Activated CD4-positive, alpha-beta T cell treated with anti-CD3 and anti-CD28 coated beads, Interleukin-2, Interleukin-6, amounts not matched to agents 100 ng/mL and 50 ng/mL, durations not matched to agents 16 hours and 8 hours (primary cell): ENCODE measurements at regions not wholly inside any gene's neighbourhood (a gene's known extent, or its start where the extent isn't known, plus 50 kb on each side); places are given as distances from the start of the nearest gene placed in this dataset.

Experiments
- DNase-seq: peaks from one replicate; pipeline ENCODE4 v3.0.0-alpha.2; 2020

- DNase-seq, result no peak
Measured at GRCh38 chr5:172588380-172588779, 52.7 kb upstream of the NEURL1B start.

GRCh38 chr5:172587061-172587405 lies 54.0 kb upstream of the NEURL1B start:
- DNase-seq, result no peak

- DNase-seq, result no peak
Measured at GRCh38 chr5:172586125-172587060, 54.7 kb upstream of the NEURL1B start.

GRCh38 chr5:172585114-172585513 lies 55.9 kb upstream of the NEURL1B start:
- DNase-seq, result no peak

GRCh38 chr5:172584638-172585037 lies 56.4 kb upstream of the NEURL1B start:
- DNase-seq, result no peak

GRCh38 chr5:172583931-172584511 lies 57.0 kb upstream of the NEURL1B start:
- no peak for DNase-seq

- no peak for DNase-seq
Measured at GRCh38 chr5:172582940-172583339, 58.1 kb upstream of the NEURL1B start.

- no peak for DNase-seq
Measured at GRCh38 chr5:172581315-172581714, 59.7 kb upstream of the NEURL1B start.

GRCh38 chr5:172579403-172579990 lies 61.6 kb upstream of the NEURL1B start:
- DNase-seq, result no peak

GRCh38 chr5:172577267-172577909 lies 63.7 kb upstream of the NEURL1B start:
- DNase-seq, result no peak

- no peak for DNase-seq
Measured at GRCh38 chr5:172575816-172576545, 65.1 kb upstream of the NEURL1B start.

- DNase-seq, result no peak
Measured at GRCh38 chr5:172575416-172575815, 65.6 kb upstream of the NEURL1B start.

GRCh38 chr5:172574871-172575223 lies 66.2 kb upstream of the NEURL1B start:
- no peak for DNase-seq

GRCh38 chr5:172573986-172574870 lies 66.8 kb upstream of the NEURL1B start:
- DNase-seq, result no peak

GRCh38 chr5:172573120-172573882 lies 67.8 kb upstream of the NEURL1B start:
- no peak for DNase-seq

- DNase-seq, result no peak
Measured at GRCh38 chr5:172572440-172572839, 68.6 kb upstream of the NEURL1B start.

- no peak for DNase-seq
Measured at GRCh38 chr5:172571892-172572291, 69.2 kb upstream of the NEURL1B start.

GRCh38 chr5:172571413-172571812 lies 69.7 kb upstream of the NEURL1B start:
- DNase-seq, result no peak

- no peak for DNase-seq
Measured at GRCh38 chr5:172570594-172571334, 70.3 kb upstream of the NEURL1B start.

- DNase-seq, result no peak
Measured at GRCh38 chr5:172569861-172570558, 71.1 kb upstream of the NEURL1B start.
